Caco-2 (cell line): ENCODE measurements at regions not wholly inside any gene's neighbourhood (a gene's known extent, or its start where the extent isn't known, plus 50 kb on each side); places are given as distances from the start of the nearest gene placed in this dataset.

ENCODE experiments used
- BruUV-seq: library from RNA; stranded (reverse); fragments of 400-500 nt; replicated peaks from 2 replicates; lab custom pipeline; 2021; lab: Mats Ljungman, UMichigan
- CTCF ChIA-PET: fragments of 300-600 bp; sonication (Branson Sonifier 250); formaldehyde crosslinking; loops from one replicate; lab custom pipeline; 2022; ENCODE audit warnings: antibody characterized with exemption; lab: Charles Lee
- POLR2A ChIA-PET: fragments of 300-600 bp; sonication (Branson Sonifier 250); formaldehyde crosslinking; loops from one replicate; lab custom pipeline; 2022; ENCODE audit warnings: antibody characterized with exemption; lab: Charles Lee
- DNase-seq, 2 experiments: peaks; one replicate each; pipeline versions ENCODE4 v3.0.0 to v3.0.0-alpha.2; 2020 to 2022
- H3K27me3 ChIP-seq: replicated peaks from 2 replicates; pipeline ENCODE4 v1.6.0; 2011; ENCODE audit warnings: low read length; ENCODE audit not compliant: control insufficient read depth, insufficient read depth
- H3K36me3 ChIP-seq: 2 replicates; pipeline ENCODE4 v1.5.1; 2011; ENCODE audit warnings: low read length; ENCODE audit not compliant: control insufficient read depth, insufficient read depth
- H3K4me1 ChIP-seq: fragments of 250-450 bp; sonication (Bioruptor Pico); 2 replicates; pipeline ENCODE4 v1.5.1; 2020; ENCODE audit warnings: mild to moderate bottlenecking
- H3K4me3 ChIP-seq: 2 replicates; pipeline ENCODE4 v1.5.1; 2011; ENCODE audit warnings: low read depth, mild to moderate bottlenecking, control low read depth, low read length
- H3K9me3 ChIP-seq: fragments of 250-450 bp; sonication (Bioruptor Pico); 2 replicates; pipeline ENCODE4 v1.5.1; 2020; ENCODE audit warnings: mild to moderate bottlenecking, moderate library complexity
- H3K27ac Mint-ChIP-seq: one replicate; pipeline ENCODE4 v1.8.0; 2022; ENCODE audit warnings: mixed read lengths; ENCODE audit not compliant: unreplicated experiment
- H3K27me3 Mint-ChIP-seq: one replicate; pipeline ENCODE4 v1.8.0; 2022; ENCODE audit warnings: mixed read lengths; ENCODE audit not compliant: insufficient read depth, unreplicated experiment
- H3K36me3 Mint-ChIP-seq: one replicate; pipeline ENCODE4 v1.8.0; 2022; ENCODE audit warnings: mild to moderate bottlenecking, mixed read lengths; ENCODE audit not compliant: insufficient read depth, unreplicated experiment
- H3K4me1 Mint-ChIP-seq: one replicate; pipeline ENCODE4 v1.8.0; 2022; ENCODE audit warnings: low read depth, mixed read lengths; ENCODE audit not compliant: unreplicated experiment
- H3K4me3 Mint-ChIP-seq: one replicate; pipeline ENCODE4 v1.8.0; 2022; ENCODE audit warnings: mild to moderate bottlenecking, moderate library complexity, mixed read lengths; ENCODE audit not compliant: unreplicated experiment
- H3K9me3 Mint-ChIP-seq: one replicate; pipeline ENCODE4 v1.8.0; 2022; ENCODE audit warnings: mixed read lengths; ENCODE audit not compliant: unreplicated experiment
- CTCF ChIP-seq, 2 experiments: fragments of 200-600 bp in 1 of 2; IDR thresholded peaks; 1 replicate in 1 of 2; 2 replicates in 1 of 2; pipeline versions ENCODE4 v1.5.1 to v1.8.0; 2011 to 2022; ENCODE audit warnings: antibody characterized with exemption in 1 of 2, control low read depth in 1 of 2, inconsistent platforms in 1 of 2, low read depth in 1 of 2, low read length in 1 of 2, mild to moderate bottlenecking in 1 of 2, moderate library complexity in 1 of 2; ENCODE audit not compliant: insufficient read depth in 1 of 2, severe bottlenecking in 1 of 2, unreplicated experiment in 1 of 2
- intact Hi-C: fragments of 100-400 bp; cut with micrococcal nuclease; formaldehyde crosslinking; loops from one replicate; pipeline ENCODE4 v1.10.0; 2022; ENCODE audit not compliant: unreplicated experiment

- H3K36me3 Mint-ChIP-seq = no peaks in the 10 kb centered on the region
- no peak overlapping the region for H3K4me3 Mint-ChIP-seq
Measured at GRCh38 chr14:22482085-22482694, 106.8 kb downstream of the DAD1 start.

GRCh38 chr14:22481546-22481945, 107.5 kb downstream of the DAD1 start:
- no peaks in the 10 kb centered on the region for H3K27me3 Mint-ChIP-seq
- Histone ChIP-seq H3K4me3 (no peak overlapping the region), H3K36me3 (no peaks in the 10 kb centered on the region), H3K27me3 (no peaks in the 10 kb centered on the region), H3K4me1 (peaks cover 13% of the 10 kb centered on the region), H3K9me3 (no peaks in the 10 kb centered on the region)
- intact Hi-C loops = no loop called here
- no peaks in the 10 kb centered on the region for H3K9me3 Mint-ChIP-seq
- no peak overlapping the region for H3K27ac Mint-ChIP-seq
- H3K4me1 Mint-ChIP-seq = peaks cover 12% of the 10 kb centered on the region
- no peak for DNase-seq
- no peak overlapping the region for H3K4me3 Mint-ChIP-seq
- no peaks in the 10 kb centered on the region for H3K36me3 Mint-ChIP-seq
- ChIA-PET CTCF (no interaction called here), POLR2A (interaction anchor here (0.6 kb wide), 1 partner anchor 509 kb away, joined by 4 read pairs; no protein-coding TSS in a partner anchor)
- no peak for TF ChIP-seq CTCF (IDR thresholded peaks at IDR 0.05; ENCODE audit: insufficient read depth in 1 of 2, low read depth in 1 of 2, low read length in 1 of 2, severe bottlenecking in 1 of 2, unreplicated experiment in 1 of 2)
- BruUV-seq = no TSS peak

More at GRCh38 chr14:22482085-22482694, 106.8 kb downstream of the DAD1 start:
- intact Hi-C loops = no loop called here
- H3K27me3 ChIP-seq = no peaks in the 10 kb centered on the region
- POLR2A ChIA-PET = interaction anchor here (0.6 kb wide), 1 partner anchor 509 kb away, joined by 4 read pairs; no protein-coding TSS in a partner anchor
- peaks cover 13% of the 10 kb centered on the region for H3K4me1 ChIP-seq
- no peaks in the 10 kb centered on the region for H3K9me3 ChIP-seq
- CTCF ChIA-PET = no interaction called here
- no TSS peak for BruUV-seq
- H3K4me1 Mint-ChIP-seq = peaks cover 12% of the 10 kb centered on the region
- no peaks in the 10 kb centered on the region for H3K9me3 Mint-ChIP-seq
- no peaks in the 10 kb centered on the region for H3K27me3 Mint-ChIP-seq
- DNase-seq = no peak
- no peak overlapping the region for H3K4me3 ChIP-seq
- no peaks in the 10 kb centered on the region for H3K36me3 ChIP-seq
- H3K27ac Mint-ChIP-seq = no peak overlapping the region
- no peak for TF ChIP-seq CTCF (IDR thresholded peaks at IDR 0.05; ENCODE audit: insufficient read depth in 1 of 2, low read depth in 1 of 2, low read length in 1 of 2, severe bottlenecking in 1 of 2, unreplicated experiment in 1 of 2)

- CTCF ChIA-PET = interaction anchor here (1.1 kb wide), 1 partner anchor 279 kb away, joined by 4 read pairs; no protein-coding TSS in a partner anchor
- POLR2A ChIA-PET = interaction anchor here (0.5 kb wide), 1 partner anchor 102 kb away, joined by 6 read pairs; no protein-coding TSS in a partner anchor
Measured at GRCh38 chr14:22479776-22480464, 109.1 kb downstream of the DAD1 start.

More at GRCh38 chr14:22479776-22480464, 109.1 kb downstream of the DAD1 start:
- H3K36me3 ChIP-seq = no peaks in the 10 kb centered on the region
- peaks cover 4% of the 10 kb centered on the region for H3K4me1 ChIP-seq
- intact Hi-C loops = no loop called here
- no peak for TF ChIP-seq CTCF (IDR thresholded peaks at IDR 0.05; ENCODE audit: insufficient read depth in 1 of 2, low read depth in 1 of 2, low read length in 1 of 2, severe bottlenecking in 1 of 2, unreplicated experiment in 1 of 2)
- no TSS peak for BruUV-seq
- Mint-ChIP-seq H3K4me3 (no peak overlapping the region), H3K9me3 (no peaks in the 10 kb centered on the region), H3K36me3 (no peaks in the 10 kb centered on the region), H3K4me1 (peaks cover 6% of the 10 kb centered on the region), H3K27me3 (no peaks in the 10 kb centered on the region), H3K27ac (no peak overlapping the region)
- no peak overlapping the region for H3K4me3 ChIP-seq
- H3K9me3 ChIP-seq = no peaks in the 10 kb centered on the region
- H3K27me3 ChIP-seq = no peaks in the 10 kb centered on the region
- DNase-seq = no peak
